ENCODE measurements at regions not wholly inside any gene's neighbourhood (a gene's known extent, or its start where the extent isn't known, plus 50 kb on each side); places are given as distances from the start of the nearest gene placed in this dataset.

GRCh38 chr5:156147261-156147943 lies 179.6 kb upstream of the SGCD start:
- DNase-seq (ENCODE audit: low read depth), result no peak

GRCh38 chr5:156147944-156148285 lies 179.0 kb upstream of the SGCD start:
- DNase-seq (ENCODE audit: low read depth), result no peak

DNA sequence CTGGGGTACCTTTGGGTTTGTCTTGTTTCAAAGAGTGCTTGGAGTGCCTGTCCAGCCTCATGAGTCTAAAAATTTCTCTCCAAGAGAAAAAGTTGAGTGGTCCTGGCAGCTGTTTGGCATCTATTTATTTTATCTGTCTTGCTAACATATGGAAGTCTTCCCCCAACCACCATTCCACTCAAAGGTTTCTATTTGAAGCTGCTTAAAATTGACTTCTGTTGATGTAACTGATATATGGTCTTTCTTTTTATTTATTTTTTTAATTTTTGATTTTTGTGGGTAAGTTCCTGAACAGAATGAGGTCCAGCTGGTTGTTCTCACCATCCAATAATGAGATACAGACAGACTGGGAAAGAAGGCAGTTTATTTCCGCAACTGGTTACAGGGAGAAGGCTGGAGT lies 178.7 kb upstream of the SGCD start:
- no peak for DNase-seq (ENCODE audit: low read depth)

DNA sequence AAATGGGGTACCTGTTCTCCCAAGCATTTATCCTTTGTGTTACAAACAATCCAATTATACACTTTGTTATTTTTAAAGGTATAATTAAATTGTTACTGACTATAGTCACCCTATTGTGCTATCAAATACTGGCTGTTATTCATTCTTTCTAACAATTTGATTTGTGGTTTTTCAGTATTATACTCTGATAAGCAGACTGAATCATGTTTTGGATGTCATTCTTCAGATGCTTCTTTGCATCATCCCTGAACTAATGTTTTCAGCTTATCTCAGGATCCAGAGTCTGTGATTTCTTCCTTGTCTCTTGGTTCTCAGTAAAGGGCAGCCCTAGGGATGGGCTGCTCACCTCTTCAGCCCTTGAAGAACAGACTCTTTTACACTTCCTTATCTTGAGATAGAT lies 177.8 kb upstream of the SGCD start:
- no peak for DNase-seq (ENCODE audit: low read depth)

DNA sequence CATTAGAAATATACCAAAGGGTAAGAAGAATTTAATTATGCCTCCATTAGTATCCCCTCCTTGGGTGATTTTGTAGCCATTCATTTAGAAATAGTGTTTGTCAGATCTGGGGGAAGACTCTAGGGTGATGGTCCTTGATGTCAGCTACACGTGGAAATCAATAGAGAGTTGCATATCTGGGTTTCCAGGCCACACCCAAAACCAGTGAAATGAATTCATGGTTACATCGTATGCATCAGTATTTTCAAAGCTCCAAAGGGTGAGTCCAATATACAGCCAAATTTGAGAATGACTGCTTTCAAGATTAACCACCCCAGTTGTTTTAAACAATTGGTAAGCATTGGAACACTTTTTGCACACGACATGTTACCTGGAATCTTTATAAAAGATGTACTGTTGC lies 173.4 kb upstream of the SGCD start:
- no peak for DNase-seq (ENCODE audit: low read depth)

DNA sequence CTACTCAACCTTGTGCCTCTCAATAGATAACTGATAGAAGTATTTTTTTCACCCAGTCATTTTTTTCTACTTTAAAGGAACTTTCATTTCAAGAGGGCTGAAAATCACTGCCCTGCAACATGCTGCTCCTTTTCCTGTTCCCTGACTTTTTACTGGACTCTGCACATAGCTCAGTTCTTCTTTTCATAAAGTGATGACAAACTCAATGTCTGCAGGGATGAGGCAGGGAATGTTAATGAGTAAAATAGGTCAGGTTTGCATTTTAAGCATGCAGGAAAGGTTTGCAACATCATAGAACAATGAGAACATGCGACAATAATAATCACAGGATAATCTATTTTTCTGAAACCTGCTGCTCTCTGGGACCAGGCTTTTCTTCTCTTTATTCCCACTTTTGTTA lies 172.2 kb upstream of the SGCD start:
- no peak for DNase-seq (ENCODE audit: low read depth)

DNA sequence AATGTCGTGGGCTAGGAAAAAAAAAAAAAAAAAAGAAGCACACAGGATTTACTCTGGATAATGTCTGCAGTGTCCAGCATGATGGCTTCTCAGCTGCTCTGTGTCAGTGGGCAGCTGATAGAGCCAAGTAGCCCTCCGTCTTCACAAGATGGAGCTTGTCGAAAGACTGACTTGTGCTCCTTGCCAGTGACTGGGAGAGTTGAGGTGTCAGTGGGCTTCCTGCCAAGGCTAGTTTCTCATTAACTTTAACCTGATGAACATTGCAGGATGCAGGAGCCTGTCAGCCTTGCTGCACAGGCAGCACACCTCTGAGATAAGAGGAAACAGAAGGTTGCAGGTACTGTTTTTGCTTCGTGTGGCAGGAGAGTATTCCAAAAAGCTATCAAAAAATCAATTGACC lies 171.4 kb upstream of the SGCD start:
- no peak for DNase-seq (ENCODE audit: low read depth)

DNA sequence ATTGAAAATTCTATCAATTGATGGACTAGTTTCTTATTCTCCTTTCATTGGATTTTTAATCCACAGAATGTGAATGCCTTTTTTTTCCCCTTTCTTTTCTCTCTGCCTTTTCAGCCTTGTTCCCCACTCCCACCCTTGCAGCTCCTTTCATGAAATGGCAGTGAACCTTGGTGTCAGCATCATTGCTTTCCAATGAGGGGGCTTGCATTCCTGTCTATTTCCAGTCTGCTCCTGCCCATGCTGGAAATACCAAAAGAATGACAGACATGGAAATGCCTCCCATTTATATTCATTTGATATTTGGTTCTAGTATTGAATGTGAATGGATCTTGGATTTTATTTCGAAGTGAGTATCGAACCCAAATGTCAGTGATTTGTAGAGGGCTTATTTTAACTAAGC lies 162.7 kb upstream of the SGCD start:
- DNase-seq (ENCODE audit: low read depth), result no peak

GRCh38 chr5:156169495-156169894 lies 157.5 kb upstream of the SGCD start:
- DNase-seq (ENCODE audit: low read depth), result no peak

DNA sequence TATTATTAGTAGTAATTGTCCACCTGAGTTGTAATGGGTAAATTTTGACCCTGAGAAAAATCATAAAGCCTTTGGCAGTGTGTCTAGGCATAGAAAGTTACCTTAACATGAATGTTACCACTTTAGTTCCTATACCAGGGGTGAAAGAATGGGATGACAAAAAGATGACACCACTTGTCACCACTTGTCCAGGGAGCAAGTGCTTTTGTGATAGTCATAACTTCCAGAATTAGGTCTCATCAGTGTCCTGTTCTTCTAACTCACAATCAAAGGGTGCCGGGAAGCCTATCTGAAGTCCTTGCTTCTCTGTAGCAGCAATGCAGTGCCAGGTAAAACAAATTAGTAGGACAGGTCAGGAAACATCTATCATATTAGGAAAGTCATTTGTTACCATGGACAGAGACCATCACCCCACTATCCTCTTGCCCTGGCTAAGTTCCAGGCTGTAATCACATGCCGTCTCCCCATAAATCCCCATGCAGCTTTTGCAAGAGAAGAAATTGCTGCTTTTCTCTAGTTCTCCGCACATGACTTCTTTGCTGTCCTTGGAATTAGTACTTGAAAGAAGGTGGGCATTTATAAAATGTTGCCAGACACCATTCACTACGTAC lies 156.5 kb upstream of the SGCD start:
- no peak for DNase-seq (ENCODE audit: low read depth)

DNA sequence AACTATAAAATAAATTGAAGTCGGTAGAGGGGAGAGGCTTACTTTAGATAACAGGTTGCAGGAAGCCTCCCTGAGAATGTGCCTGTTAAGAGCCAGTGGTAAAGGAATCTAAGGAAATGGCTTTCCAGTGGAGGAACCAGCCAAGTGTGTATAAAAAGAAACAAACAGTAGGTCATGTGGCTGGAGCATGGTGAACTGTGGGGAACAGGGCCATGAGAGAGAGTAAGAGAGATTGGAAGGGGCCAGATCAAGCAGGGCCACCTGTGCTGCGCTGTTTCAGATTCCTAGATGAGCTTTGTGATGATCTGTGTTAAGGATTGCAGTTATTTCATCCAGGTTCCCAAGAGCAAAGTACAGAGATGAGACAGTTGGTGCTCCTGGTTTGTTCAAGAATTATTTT lies 152.7 kb upstream of the SGCD start:
- no peak for DNase-seq (ENCODE audit: low read depth)

GRCh38 chr5:156178117-156178516 lies 148.8 kb upstream of the SGCD start:
- no peak for DNase-seq (ENCODE audit: low read depth)

DNA sequence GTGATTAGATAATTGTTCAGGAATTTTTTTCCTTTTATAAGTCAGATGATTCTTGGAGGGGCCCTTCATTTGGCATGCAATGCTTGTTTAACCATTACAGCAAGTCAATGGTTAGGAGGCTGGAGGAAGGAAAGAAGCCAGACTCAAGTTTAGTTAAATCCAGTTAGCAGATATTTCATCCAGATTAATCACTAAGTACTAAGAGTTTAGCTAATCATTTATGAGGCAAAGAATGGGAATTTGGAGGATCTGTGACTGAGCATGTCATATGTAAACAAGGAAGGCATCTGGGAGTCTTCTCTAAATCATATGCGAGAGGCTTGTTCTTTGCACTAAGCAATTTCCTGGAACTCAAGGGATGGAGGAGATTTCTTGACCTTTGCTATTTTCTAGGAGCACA lies 145.3 kb upstream of the SGCD start:
- DNase-seq (ENCODE audit: low read depth), result no peak

GRCh38 chr5:156182174-156182967 lies 144.6 kb upstream of the SGCD start:
- DNase-seq (ENCODE audit: low read depth), result no peak

DNA sequence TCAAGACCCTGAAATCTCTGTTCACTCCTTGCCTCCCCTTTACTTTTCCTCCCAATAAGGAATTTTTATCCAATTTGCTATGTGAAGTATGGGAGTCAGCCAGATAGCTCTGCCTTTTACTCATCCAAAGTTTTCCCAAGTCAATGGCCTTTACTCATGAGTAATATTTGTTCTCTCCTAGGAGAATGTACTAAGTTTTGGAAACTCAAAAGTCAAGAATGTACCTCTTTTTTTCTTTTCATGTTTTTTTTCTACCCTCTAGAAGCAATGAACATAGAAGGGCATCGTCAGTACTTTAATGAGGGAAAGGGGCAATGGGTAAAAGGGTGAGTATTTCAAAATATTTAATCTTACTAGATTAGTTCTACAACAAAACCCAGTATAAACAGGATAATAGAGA lies 140.2 kb upstream of the SGCD start:
- DNase-seq (ENCODE audit: low read depth), result no peak

DNA sequence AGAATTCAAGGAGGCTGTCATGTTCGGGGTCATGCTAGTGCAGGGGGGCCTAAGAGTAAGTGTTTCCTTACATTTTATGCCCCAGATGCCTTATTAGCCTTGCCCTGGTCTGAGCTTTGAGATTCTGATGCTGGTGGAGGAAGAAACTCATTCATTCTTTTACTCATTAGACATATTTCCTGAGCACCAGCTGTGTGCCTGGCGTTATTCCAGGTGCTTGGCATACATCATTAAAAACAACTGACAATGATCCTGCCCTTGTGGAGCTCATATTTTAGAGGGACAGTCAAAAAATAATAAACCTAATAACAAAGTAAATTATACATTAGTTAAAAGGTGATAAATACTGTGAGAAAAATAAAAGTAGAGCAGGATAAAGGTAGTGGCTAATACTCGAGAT lies 138.9 kb upstream of the SGCD start:
- DNase-seq (ENCODE audit: low read depth), result no peak

DNA sequence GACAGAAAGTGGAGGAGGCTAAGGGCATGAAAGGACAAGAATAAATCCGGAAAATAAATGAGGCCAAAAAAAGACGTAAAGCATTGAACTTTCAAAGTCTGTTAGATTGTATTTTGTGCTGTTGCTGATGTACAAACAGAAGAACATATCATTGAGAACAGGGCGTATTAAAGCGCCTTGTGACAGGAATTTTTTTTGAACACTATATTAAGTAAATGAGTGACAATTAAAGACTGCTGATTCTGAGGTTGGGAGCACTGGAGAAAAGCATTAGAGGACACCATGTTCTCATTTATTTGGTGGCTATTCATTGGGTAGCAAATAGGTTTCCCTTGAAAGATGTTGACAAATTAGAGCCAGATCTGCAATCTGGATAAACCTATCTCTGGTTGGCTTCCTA lies 137.3 kb upstream of the SGCD start:
- DNase-seq (ENCODE audit: low read depth), result no peak

GRCh38 chr5:156191547-156191946 lies 135.4 kb upstream of the SGCD start:
- DNase-seq (ENCODE audit: low read depth), result no peak

GRCh38 chr5:156197042-156197635 lies 129.8 kb upstream of the SGCD start:
- no peak for DNase-seq (ENCODE audit: low read depth)

GRCh38 chr5:156199045-156199444 lies 127.9 kb upstream of the SGCD start:
- DNase-seq (ENCODE audit: low read depth), result no peak

- DNase-seq (ENCODE audit: low read depth), result no peak
Observed at GRCh38 chr5:156200938-156201787, 125.8 kb upstream of the SGCD start.

DNA sequence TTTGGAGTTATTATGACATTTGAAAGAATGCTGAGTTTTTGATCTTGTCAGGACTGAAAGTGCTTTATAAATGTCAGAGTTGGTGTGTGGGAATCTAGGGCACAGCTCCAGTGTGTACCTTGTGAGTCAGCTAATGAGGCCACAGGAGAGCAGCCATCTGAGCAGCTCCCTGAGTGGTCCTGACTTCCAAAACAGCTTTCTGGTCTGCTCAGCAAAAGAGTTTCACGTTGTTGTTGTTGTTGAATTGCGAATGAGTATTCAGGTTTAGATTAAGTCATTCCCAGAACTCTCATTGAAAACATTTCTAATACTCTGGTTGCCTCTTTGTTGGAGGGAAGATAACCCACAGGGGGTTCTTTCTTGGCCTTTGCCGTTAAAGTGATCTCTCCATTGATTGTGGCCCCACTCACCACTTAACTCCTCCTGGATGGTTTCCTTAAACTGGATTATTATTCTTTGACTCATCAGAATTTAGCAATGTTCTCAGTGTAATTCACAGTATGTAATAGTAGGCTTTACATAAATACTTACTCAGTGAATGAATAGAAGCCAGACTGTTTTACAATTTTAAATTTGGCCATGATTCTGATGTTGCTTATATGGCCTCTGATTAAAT lies 125.1 kb upstream of the SGCD start:
- no peak for DNase-seq (ENCODE audit: low read depth)
